Fibroblast of pulmonary artery (primary cell): ENCODE measurements at regions not wholly inside any gene's neighbourhood (a gene's known extent, or its start where the extent isn't known, plus 50 kb on each side); places are given as distances from the start of the nearest gene placed in this dataset.

Experiments used
- DNase-seq: peaks from one replicate; pipeline ENCODE4 v3.0.0-alpha.2; 2010; ENCODE audit warnings: low read depth
- H3K4me3 ChIP-seq: replicated peaks from 2 replicates; pipeline ENCODE4 v1.5.1; 2011; ENCODE audit warnings: low read depth, mild to moderate bottlenecking, control low read depth, low read length, moderate library complexity
- TF ChIP-seq, protein P1 (sequence below): IDR thresholded peaks from 2 replicates; pipeline ENCODE4 v1.5.1; 2011; ENCODE audit warnings: mild to moderate bottlenecking, control low read depth, low read length, inconsistent platforms; ENCODE audit errors: missing control alignments

DNA sequence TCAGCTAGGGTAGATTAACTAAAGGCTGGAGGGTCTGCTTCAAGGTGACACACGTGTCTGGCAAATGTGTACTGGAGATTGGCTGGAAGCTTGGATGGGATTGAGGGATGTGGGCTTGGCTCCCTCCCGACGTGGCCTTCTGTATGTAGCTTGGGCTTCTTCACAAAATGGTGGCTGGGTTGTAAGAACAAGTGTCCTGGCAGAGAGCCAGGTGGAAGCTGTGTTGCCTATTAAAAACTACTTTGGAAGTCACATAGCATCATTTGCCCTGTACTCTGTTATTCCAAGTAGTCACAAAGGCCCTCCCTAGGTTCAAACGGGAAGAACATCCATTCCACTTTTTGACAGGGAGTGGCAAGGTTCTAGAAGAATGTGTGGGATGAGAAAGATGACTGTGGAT is 174.1 kb upstream of the PRICKLE1 start:
- TF ChIP-seq, protein P1, sequence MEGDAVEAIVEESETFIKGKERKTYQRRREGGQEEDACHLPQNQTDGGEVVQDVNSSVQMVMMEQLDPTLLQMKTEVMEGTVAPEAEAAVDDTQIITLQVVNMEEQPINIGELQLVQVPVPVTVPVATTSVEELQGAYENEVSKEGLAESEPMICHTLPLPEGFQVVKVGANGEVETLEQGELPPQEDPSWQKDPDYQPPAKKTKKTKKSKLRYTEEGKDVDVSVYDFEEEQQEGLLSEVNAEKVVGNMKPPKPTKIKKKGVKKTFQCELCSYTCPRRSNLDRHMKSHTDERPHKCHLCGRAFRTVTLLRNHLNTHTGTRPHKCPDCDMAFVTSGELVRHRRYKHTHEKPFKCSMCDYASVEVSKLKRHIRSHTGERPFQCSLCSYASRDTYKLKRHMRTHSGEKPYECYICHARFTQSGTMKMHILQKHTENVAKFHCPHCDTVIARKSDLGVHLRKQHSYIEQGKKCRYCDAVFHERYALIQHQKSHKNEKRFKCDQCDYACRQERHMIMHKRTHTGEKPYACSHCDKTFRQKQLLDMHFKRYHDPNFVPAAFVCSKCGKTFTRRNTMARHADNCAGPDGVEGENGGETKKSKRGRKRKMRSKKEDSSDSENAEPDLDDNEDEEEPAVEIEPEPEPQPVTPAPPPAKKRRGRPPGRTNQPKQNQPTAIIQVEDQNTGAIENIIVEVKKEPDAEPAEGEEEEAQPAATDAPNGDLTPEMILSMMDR = no peak
- DNase-seq = no peak
- H3K4me3 ChIP-seq = no peak overlapping the region

DNA sequence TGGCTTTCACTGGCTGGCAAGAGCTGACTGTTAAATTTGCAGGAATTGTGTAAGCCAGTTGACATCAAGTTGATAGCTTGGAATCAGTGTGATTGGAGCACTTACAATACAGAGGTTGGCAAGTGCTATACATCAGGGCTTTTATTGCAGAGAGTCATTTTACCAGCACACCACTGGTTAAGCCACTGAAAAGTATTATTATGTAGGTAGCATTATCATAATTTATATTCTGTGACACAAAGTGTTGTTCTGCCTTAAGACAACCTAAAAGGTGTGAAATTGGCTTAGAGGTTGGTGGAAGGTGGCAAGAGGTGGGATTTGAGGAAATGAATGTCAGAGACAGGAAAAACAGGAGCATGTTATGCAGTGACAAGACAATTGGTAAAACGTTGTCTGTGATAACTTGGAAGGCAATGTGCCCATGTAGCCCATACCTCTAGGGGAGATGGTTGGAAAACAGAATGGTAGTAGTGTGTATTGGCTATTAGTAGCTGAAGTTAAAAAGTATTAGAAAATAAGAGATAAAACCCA is 172.9 kb upstream of the PRICKLE1 start:
- DNase-seq = no peak
- H3K4me3 ChIP-seq = no peak overlapping the region

DNA sequence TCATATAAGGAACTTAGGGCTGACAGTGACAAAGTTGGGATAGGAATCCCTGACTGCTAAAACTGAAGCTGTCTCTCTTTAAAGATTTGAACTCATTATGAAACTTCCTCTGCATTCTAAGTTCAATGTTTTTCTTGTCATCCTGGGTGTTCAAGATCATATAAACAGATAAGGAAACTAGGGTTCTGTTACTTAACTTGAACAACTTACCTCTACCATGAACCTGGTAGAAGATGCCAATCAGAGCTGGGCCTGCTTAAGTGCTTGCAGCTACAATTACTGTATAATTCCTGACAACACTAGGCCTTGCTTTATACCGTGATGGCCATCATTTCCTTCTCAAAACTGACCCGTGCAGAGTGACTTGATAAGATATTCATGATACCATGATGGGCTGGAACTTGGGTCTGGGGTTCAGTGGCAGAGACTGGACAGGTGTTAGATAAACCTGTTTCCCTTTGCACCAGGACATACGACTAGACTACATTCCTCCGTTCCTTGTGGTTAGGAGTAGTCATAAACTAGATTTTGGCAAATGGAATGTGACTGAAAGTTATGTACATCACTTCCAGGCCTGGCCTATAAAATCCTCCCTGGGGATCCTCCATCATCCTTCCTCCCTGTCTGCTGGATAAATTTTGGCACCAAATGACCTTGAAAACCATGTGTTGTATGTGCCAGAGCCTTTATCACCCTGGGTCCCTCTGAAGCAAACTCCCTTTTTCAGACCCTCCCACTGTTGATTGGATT is 172.2 kb upstream of the PRICKLE1 start:
- DNase-seq = no peak
- H3K4me3 ChIP-seq = no peak overlapping the region
- TF ChIP-seq, protein P1 = no peak

More for the DNA sequence above, 172.9 kb upstream of the PRICKLE1 start:
- TF ChIP-seq, protein P1 = no peak

DNA sequence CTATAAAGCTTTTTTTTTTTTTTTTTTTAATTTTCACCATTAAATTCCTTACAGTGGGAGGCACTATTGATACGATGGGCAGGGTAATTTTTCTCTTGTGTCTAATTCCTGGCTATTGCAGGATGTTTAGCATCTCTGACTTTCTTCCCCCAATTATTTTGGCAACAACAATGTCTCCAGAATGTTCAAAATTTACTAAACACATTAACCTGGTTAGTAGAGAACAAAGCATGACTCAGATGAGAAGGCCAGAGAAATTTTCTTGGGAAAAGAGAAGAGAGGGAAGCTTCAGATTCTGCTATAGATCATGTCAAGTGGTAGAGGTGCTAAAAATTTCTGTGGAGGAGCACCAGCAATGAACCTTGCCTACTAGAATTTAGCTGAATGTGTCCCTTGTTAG is 171.5 kb upstream of the PRICKLE1 start:
- DNase-seq = no peak
- no peak overlapping the region for H3K4me3 ChIP-seq
- TF ChIP-seq, protein P1 = no peak

DNA sequence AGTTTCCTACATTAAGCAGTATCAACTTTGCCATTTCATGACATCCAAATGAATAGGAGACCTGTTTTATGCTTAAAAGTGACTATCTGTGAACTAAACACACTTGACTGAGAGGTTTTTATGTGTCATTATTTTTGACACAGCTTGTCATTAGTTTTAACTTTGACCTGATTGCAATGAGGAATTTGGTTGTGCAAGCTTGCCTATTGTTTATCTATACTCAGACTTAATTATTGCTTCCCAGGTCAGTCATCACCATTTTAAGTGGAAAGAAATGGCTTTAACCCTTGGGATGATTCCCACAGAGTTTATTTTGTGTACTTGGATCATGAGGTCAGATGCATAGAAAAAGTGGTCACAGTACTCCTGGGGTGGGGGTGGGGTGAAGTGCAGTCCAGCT is 171.0 kb upstream of the PRICKLE1 start:
- no peak for DNase-seq
- no peak overlapping the region for H3K4me3 ChIP-seq
- TF ChIP-seq, protein P1 = no peak

DNA sequence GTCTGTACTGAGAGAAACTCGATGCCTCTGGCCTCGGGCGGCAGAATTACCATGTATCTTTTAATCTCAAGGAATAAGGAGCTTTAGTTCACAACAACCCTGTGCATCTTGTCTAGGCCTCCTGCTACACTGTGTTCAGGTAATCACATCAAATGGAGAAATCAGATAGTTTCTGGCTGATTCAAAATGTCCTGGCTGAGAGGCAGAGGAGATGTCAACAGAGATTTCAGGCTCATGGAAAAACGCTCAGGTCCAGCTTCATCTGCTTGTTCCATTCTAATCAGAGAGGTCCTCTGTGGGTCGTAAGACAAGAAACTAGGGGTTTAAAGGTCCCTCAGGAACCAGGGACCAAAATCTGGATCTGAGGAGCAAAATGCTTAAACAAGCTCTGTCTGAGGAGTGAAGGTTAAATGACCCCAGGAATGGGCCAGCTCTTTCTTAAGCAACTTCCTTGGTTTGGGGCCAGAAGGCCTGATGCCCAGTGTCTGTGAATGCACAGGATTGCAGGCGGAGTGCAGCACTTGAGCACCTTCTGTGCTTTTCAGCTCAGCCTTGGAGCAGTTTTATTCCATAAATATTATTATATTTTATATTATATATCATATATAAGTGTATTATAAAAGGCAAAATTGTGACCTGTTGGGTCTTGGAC is 170.2 kb upstream of the PRICKLE1 start:
- peak; percentile 84 for DNase-seq
- H3K4me3 ChIP-seq = no peak overlapping the region
- TF ChIP-seq, protein P1 = no peak

DNA sequence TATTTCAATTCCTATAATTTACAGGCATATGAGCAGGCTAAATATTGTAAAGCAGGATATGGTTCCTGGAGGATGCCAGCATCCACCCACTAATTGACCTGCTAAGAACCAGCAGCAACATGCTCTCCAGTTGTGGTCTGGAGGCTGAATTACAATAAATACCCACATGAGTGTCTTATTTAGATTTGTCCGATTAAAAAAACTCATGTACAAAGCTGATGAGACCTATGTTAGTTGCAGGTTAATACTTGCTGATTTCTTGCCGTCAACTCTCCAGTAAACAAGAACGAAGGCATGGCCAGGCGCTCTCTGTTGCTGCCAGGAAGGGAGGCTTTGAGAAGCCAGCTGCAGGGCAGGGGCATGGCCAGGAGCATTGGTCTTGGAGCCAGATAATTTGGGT is 169.3 kb upstream of the PRICKLE1 start:
- TF ChIP-seq, protein P1 = no peak
- no peak for DNase-seq
- no peak overlapping the region for H3K4me3 ChIP-seq
